NCI-H748 (cell line): ENCODE measurements at regions not wholly inside any gene's neighbourhood (a gene's known extent, or its start where the extent isn't known, plus 50 kb on each side); places are given as distances from the start of the nearest gene placed in this dataset.

Source experiments
- DNase-seq: peaks from one replicate; lab custom pipeline; 2025; ENCODE audit not compliant: unreplicated experiment; lab: John Stamatoyannopoulos, UW

DNA sequence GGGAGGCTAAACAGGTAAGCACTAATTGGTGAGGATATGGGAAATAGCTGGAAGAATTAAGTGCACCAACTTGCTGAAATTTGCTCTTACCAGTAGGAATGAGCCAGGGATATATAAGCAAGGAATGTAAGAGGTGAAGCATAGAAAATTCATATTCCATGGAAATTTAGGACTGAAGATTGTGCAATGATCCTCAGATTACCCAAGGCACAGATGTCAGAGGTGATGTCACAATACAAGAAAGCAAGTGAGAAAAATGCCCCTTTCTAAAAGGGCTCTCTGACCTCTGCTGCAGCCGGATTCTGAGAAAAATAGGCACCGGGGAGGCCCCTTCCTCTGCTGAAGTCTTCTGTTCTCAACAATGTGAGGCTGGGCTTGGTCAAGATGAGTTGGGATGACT, 112.3 kb upstream of the ZNF678 start:
- DNase-seq, result no peak

GRCh38 chr1:227450489-227450888, 112.9 kb upstream of the ZNF678 start:
- DNase-seq, result no peak

GRCh38 chr1:227449741-227450441, 113.5 kb upstream of the ZNF678 start:
- DNase-seq, result no peak

GRCh38 chr1:227449051-227449450, 114.3 kb upstream of the ZNF678 start:
- peak; percentile 18 for DNase-seq

- DNase-seq, result no peak
Measured at GRCh38 chr1:227447531-227447990, 115.8 kb upstream of the ZNF678 start.

GRCh38 chr1:227445746-227446145, 117.6 kb upstream of the ZNF678 start:
- DNase-seq, result no peak

DNA sequence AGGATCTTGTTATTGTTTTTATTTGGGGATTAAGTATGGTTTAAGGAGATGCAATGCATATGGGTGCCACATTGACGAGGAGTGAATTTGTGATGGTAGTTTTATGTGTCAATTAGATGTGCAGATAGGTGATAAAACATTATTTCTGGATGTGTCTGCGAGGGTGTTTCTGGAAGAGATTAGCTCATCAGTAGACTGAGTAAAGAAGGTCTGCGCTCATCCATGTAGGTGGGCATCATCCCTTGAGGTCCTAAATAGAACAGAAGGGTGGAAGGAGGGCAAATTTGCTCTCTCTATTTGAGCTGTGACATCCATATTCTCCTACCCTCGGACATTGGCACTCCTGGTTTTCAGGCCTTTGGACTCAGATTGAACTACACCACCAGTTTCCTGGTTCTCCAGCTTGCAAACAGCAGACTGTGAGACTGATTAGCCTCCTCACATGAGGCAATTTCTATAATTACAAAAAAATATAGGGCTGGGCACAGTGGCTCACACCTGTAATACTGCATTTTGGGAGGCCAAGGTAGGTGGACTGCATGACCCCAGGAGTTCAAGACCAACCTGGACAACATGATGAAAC, 118.2 kb upstream of the ZNF678 start:
- no peak for DNase-seq

GRCh38 chr1:227440182-227440581, 121.9 kb upstream of the CDC42BPA start:
- DNase-seq, result no peak

DNA sequence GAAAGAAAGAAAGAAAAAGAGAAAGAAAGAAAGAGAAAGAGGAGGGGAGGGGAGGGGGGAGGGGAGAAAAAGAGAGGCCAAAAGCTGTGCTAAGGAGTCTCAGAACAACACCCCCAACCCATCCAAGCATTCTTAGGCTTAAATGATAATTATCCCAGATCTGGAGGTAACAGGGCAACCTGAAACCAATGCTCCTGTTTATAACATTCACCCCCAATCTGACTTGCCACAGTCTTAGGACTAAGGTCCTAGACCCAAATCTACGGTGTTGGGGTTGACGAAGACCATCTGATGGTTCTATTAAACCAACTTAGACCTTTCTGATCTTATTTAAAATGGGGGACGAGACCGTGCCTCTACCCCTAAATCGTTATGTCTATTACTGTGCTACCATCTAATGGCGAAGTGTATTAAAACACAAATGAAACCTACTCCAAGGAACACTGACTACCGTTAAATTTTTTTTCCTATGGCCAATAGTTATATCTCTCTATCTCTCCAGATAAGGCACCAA, 119.3 kb upstream of the CDC42BPA start:
- DNase-seq, result peak; percentile 43

DNA sequence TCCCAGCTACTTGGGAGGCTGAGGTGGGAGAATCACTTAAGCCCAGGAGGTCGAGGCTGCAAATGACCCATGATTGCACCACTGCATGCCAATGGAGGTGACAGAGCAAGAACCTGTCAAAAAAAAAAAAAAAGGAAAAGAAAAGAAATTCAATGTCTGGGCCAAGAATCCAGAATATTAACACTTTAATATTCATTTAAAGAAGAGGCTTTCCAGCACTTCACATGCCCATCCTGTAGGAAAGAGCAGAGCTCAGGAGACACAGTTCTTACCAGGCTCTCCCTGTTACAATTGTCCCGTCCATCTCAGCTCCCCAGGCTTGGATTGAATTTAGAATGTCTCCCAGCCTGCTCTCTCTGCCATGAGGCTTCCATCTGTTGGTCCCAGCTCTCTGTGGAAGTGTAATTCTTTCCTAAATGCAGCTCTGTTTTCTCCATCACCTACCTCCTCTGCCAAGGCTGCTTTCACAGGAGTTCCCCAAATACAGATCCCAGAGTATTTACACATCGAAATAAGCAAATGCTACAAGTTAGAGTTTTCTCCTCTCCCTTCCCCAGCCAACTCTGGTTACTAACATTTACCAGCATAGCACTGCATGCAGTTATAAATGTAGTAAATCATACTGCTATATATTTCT, 116.6 kb upstream of the CDC42BPA start:
- no peak for DNase-seq

DNA sequence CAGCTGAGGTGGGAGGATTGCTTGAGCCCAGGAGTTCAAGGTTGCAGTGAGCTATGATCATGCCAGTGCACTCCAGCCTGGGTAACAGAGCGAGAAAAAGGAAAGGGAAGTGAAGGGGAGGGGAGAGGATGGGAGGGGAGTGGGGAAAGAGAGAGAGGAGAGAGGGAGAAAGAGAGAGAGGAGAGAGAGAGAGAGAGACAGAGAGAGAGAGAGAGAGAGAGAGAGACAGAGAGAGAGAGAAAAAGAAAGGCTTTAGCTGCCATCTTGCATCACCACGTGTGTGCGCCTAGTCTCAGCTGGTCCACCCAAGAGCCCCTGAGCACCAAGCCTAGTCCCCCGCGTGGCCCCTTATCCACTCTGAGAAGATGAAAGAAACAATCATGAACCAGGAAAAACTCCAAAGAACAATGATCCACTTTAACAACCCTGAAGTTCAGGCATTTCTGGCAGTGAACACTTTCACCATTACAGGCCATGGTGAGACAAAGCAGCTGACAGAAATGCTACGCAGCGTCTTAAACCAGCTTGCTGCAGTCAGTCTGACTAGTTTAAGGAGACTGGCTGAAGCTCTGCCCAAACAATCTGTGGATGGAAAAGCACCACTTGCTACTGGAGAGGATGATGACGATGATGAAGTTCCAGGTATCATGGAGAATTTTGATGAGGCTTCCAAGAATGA, 115.5 kb upstream of the CDC42BPA start:
- no peak for DNase-seq

- no peak for DNase-seq
Measured at GRCh38 chr1:227432981-227433380, 114.7 kb upstream of the CDC42BPA start.

DNA sequence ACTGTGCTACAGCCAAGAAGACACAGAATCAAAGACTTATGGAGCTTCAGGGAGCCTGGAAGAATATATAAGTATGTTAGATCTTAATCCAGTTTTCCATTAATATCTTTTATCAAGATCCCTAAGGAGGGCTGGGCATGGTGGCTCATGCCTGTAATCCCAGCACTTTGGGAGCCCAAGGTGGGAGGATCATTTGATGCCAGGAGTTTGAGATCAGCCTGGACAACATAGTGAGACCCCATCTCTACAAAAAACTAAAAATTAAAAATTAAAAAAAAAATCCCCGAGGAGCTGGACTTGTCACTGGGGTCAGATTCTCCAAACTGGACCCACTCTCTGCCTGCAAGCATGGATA, 113.9 kb upstream of the CDC42BPA start:
- no peak for DNase-seq

GRCh38 chr1:227429447-227430359, 111.4 kb upstream of the CDC42BPA start:
- DNase-seq, result peak; percentile 65

DNA sequence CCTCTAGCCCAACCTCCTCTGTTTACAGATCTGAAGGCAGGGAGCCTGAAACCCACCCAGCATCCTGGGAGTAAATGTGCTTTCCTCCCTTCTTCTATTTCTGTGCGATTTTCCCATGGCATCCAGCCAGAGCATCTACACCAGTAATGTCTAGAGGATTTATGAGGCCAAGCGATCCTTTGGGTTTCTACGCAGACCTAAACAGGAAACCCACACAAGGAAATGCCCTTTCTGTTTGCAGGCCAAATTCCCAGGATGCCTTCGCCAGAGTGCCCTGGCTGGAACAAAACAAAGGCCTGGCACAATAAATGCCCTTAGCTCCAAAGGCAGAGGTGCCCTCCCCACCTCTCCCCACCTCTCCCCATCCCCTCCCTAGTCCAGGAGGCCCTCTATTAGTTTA, 110.5 kb upstream of the CDC42BPA start:
- DNase-seq, result peak; percentile 29

GRCh38 chr1:227427411-227427810, 109.1 kb upstream of the CDC42BPA start:
- no peak for DNase-seq

DNA sequence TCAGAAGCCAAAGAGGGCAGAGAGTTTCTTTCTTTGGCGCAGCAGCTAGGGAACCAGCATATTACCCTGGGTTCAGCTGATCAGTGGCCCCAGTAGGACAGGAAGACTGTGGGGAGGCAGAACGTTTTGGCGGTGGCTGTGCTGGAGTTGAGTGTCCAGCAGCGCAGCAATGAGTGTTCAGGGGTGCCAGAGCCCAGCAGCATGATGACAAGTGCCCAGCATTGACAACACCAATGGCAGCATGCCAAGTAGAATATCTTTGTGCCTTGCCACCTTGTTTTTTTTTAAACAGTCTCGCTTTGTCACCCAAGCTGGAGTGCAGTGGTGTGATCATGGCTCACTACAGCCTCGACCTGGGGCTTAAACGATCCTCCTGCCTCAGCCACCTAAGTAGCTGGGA, 106.7 kb upstream of the CDC42BPA start:
- DNase-seq, result no peak

DNA sequence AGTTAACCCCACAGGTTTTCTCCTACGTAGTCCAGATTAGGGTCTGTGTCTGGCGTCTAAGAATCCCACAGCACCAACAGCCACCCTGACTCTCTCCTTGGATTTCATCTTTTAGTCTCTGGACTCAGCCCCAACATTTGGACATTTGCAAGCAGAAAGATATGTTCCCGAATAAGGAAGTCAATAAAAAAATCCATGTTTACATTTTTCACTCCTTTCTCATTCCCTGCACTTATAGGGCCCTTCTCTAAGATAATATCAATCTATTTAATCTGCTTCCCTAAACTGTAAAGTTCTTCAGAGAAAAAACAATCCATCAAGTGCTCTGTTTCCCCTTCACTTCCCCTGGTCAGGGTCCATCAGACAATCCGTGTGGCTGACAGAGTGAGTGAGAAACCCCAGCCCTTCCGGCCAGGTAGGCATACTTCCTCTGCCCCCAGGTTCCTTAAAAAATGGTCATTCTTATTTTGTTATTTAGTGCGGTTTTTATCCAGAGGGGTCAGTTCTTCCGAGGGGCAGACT, 105.9 kb upstream of the CDC42BPA start:
- DNase-seq, result no peak

GRCh38 chr1:227422581-227422980, 104.3 kb upstream of the CDC42BPA start:
- no peak for DNase-seq

DNA sequence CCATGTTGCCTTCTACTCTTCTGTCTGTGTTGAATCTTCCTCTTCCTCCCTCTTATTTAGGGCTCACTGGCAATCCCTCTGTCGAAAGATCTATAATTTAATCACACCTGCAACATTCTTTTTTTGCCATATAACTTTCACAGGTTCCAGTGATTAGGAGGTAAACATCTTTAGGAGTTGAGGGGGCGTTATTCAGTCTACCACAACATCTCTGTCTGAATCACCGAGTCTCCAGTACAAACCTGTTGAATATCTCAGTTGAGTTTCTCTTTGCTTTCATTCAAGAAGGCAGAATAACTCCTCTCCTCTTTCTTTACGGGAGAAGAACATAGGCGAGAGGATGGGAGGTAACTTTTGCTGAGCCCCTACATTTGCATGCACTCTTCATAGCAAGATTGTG, 101.9 kb upstream of the CDC42BPA start:
- DNase-seq, result no peak
